GM21529 (cell line): ENCODE measurements at regions not wholly inside any gene's neighbourhood (a gene's known extent, or its start where the extent isn't known, plus 50 kb on each side); places are given as distances from the start of the nearest gene placed in this dataset.
A peak's percentile ranks its signal among the peaks of the same experiment; 100 is the strongest.

Source experiments
- ATAC-seq: cut with Tn5 transposase; IDR thresholded peaks from one replicate; pipeline ENCODE4 v1.9.1; 2021; ENCODE audit not compliant: unreplicated experiment

- ATAC-seq: no peak
Measured at GRCh38 chr6:119479860-119480655, 130.5 kb upstream of the MAN1A1 start.

- peak; percentile 90 for ATAC-seq
Measured at GRCh38 chr6:119476554-119476953, 127.0 kb upstream of the MAN1A1 start.

GRCh38 chr6:119476024-119476423 is 126.5 kb upstream of the MAN1A1 start:
- peak; percentile 13 for ATAC-seq

- no peak for ATAC-seq
Measured at GRCh38 chr6:119470893-119471542, 121.5 kb upstream of the MAN1A1 start.

- ATAC-seq: no peak
Measured at GRCh38 chr6:119467488-119468081, 118.0 kb upstream of the MAN1A1 start.

GRCh38 chr6:119466226-119466625 is 116.7 kb upstream of the MAN1A1 start:
- ATAC-seq: no peak

- ATAC-seq: peak; percentile 78
Measured at GRCh38 chr6:119463081-119463626, 113.6 kb upstream of the MAN1A1 start.

GRCh38 chr6:119461187-119461586 is 111.6 kb upstream of the MAN1A1 start:
- no peak for ATAC-seq

- peak; percentile 68 for ATAC-seq
Measured at GRCh38 chr6:119459207-119459974, 109.8 kb upstream of the MAN1A1 start.

GRCh38 chr6:119454714-119455113 is 105.2 kb upstream of the MAN1A1 start:
- no peak for ATAC-seq

- ATAC-seq: no peak
Measured at GRCh38 chr6:119453242-119454200, 104.0 kb upstream of the MAN1A1 start.

GRCh38 chr6:119449331-119450156 is 100.0 kb upstream of the MAN1A1 start:
- ATAC-seq: no peak

- no peak for ATAC-seq
Measured at GRCh38 chr6:119447921-119448320, 98.4 kb upstream of the MAN1A1 start.

- ATAC-seq: no peak
Measured at GRCh38 chr6:119446609-119447008, 97.0 kb upstream of the MAN1A1 start.

GRCh38 chr6:119446115-119446554 is 96.6 kb upstream of the MAN1A1 start:
- no peak for ATAC-seq

GRCh38 chr6:119445666-119446065 is 96.1 kb upstream of the MAN1A1 start:
- no peak for ATAC-seq

- ATAC-seq: peak; percentile 62
Measured at GRCh38 chr6:119444642-119445557, 95.3 kb upstream of the MAN1A1 start.
